Keratinocyte (primary cell): ENCODE measurements at regions not wholly inside any gene's neighbourhood (a gene's known extent, or its start where the extent isn't known, plus 50 kb on each side); places are given as distances from the start of the nearest gene placed in this dataset.

ENCODE experiments used
- DNase-seq: peaks from one replicate; pipeline ENCODE4 v3.0.0-alpha.2; 2011; ENCODE audit warnings: low read depth, missing footprints, low spot score
- FAIRE-seq: peaks from 2 replicates; lab custom pipeline; 2011; peaks lifted over from hg19 to GRCh38; lab: Jason Lieb, UNC
- H2AFZ ChIP-seq: 2 replicates; pipeline ENCODE4 v1.6.0; 2012; ENCODE audit warnings: low read length, control low read depth, inconsistent platforms; ENCODE audit not compliant: control insufficient read depth
- H3K27ac ChIP-seq: 2 replicates; pipeline ENCODE4 v1.5.1; 2011; ENCODE audit warnings: low read length; ENCODE audit not compliant: control insufficient read depth, insufficient read depth
- H3K27me3 ChIP-seq: 3 replicates; pipeline ENCODE4 v1.6.0; 2011; ENCODE audit warnings: low read length; ENCODE audit not compliant: control insufficient read depth, insufficient read depth; ENCODE audit errors: extremely low read depth
- H3K36me3 ChIP-seq, 2 experiments: 2 replicates in 1 of 2; 3 replicates in 1 of 2; pipeline ENCODE4 v1.5.1; 2011; ENCODE audit warnings: low read length in 2 of 2, mild to moderate bottlenecking in 1 of 2; ENCODE audit not compliant: control insufficient read depth in 2 of 2, insufficient read depth in 2 of 2; ENCODE audit errors: extremely low read depth in 1 of 2
- H3K4me1 ChIP-seq: 3 replicates; pipeline ENCODE4 v1.5.1; 2011; ENCODE audit warnings: low read length; ENCODE audit not compliant: control insufficient read depth, insufficient read depth; ENCODE audit errors: extremely low read depth
- H3K4me2 ChIP-seq: 3 replicates; pipeline ENCODE4 v1.6.0; 2011; ENCODE audit warnings: low read depth, low read length; ENCODE audit not compliant: control insufficient read depth, insufficient read depth; ENCODE audit errors: extremely low read depth
- H3K4me3 ChIP-seq, 3 experiments: fragments of 200-600 bp in 1 of 3; sonication (generic) in 1 of 3; 2 replicates in 2 of 3; 3 replicates in 1 of 3; pipeline ENCODE4 v1.5.1; 2011 to 2016; ENCODE audit warnings: low read length in 3 of 3, mild to moderate bottlenecking in 3 of 3, control low read depth in 2 of 3, inconsistent platforms in 1 of 3, low read depth in 1 of 3, mixed read lengths in 1 of 3, mixed run types in 1 of 3, moderate library complexity in 1 of 3; ENCODE audit not compliant: control insufficient read depth in 2 of 3, insufficient read depth in 2 of 3; ENCODE audit errors: extremely low read depth in 1 of 3
- H3K79me2 ChIP-seq: 2 replicates; pipeline ENCODE4 v1.6.0; 2012; ENCODE audit warnings: low read length; ENCODE audit not compliant: control insufficient read depth, insufficient read depth
- H3K9ac ChIP-seq: 3 replicates; pipeline ENCODE4 v1.6.0; 2011; ENCODE audit warnings: low read length; ENCODE audit not compliant: control insufficient read depth, insufficient read depth; ENCODE audit errors: extremely low read depth
- H3K9me1 ChIP-seq: 3 replicates; pipeline ENCODE4 v1.6.0; 2011; ENCODE audit warnings: low read length; ENCODE audit not compliant: control insufficient read depth, insufficient read depth; ENCODE audit errors: extremely low read depth
- H3K9me3 ChIP-seq: 2 replicates; pipeline ENCODE4 v1.5.1; 2012; ENCODE audit warnings: low read depth, low read length; ENCODE audit not compliant: control insufficient read depth
- H4K20me1 ChIP-seq: 3 replicates; pipeline ENCODE4 v1.6.0; 2011; ENCODE audit warnings: low read length; ENCODE audit not compliant: control insufficient read depth, insufficient read depth; ENCODE audit errors: extremely low read depth
- EZH2 ChIP-seq: IDR thresholded peaks from one replicate; pipeline ENCODE4 v1.6.1; 2012; ENCODE audit warnings: inconsistent platforms, mild to moderate bottlenecking, low read length, moderate library complexity
- dilution Hi-C: fragments of 300-500 bp; cut with MboI; formaldehyde crosslinking; loops from one replicate; pipeline ENCODE4 v1.7.0; 2020; ENCODE audit warnings: low sequenced_read_pairs; ENCODE audit not compliant: extremely low pct_ligation_motif_present
- TF ChIP-seq, protein P1 (sequence below), 3 experiments: IDR thresholded peaks in 1 of 3; conservative IDR thresholded peaks in 1 of 3; optimal IDR thresholded peaks in 1 of 3; 2 replicates in 2 of 3; 3 replicates in 1 of 3; pipeline versions ENCODE3 to v1.5.1; 2011; ENCODE audit warnings: low read length in 3 of 3, mild to moderate bottlenecking in 3 of 3, moderate library complexity in 2 of 3, control low read depth in 1 of 3, inconsistent platforms in 1 of 3; ENCODE audit not compliant: insufficient read depth in 2 of 3; ENCODE audit errors: extremely low read depth in 1 of 3

DNA sequence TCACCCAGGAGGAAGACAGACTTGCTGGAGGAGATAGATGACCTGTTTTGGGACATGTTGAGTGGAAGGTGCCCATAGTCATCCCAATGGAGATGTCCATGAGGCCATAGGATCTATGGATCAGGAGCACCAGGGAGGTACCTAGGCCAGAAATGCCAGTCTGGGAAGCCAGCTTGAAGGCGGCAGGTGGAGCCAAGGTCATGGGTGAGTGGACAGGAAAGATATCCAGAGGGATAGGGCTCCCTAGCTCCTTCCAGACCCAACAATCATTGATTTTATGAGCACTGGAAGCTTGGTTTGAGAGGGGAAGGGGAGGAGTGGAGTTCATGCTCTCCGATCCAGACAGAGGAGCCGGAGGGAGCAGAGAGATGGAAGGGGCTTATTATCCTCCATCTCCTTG, 252.6 kb downstream of the CDK5RAP2 start:
- no peaks in the 10 kb centered on the region for H3K27me3 ChIP-seq
- peaks cover 2% of the 10 kb centered on the region for H3K4me1 ChIP-seq
- H3K9me3 ChIP-seq, result no peaks in the 10 kb centered on the region
- dilution Hi-C loops, result no loop called here
- no peaks in the 10 kb centered on the region for H3K9me1 ChIP-seq
- FAIRE-seq (no peak), DNase-seq (no peak)
- no peak overlapping the region for H3K9ac ChIP-seq
- H3K36me3 ChIP-seq, result no peaks in the 10 kb centered on the region
- no peaks in the 10 kb centered on the region for H4K20me1 ChIP-seq
- no peak overlapping the region for H3K4me3 ChIP-seq
- H3K27ac ChIP-seq, result no peak overlapping the region
- no peaks in the 10 kb centered on the region for H3K79me2 ChIP-seq
- no peak overlapping the region for H3K4me2 ChIP-seq
- no peak overlapping the region for H2AFZ ChIP-seq
- TF ChIP-seq, protein P1, sequence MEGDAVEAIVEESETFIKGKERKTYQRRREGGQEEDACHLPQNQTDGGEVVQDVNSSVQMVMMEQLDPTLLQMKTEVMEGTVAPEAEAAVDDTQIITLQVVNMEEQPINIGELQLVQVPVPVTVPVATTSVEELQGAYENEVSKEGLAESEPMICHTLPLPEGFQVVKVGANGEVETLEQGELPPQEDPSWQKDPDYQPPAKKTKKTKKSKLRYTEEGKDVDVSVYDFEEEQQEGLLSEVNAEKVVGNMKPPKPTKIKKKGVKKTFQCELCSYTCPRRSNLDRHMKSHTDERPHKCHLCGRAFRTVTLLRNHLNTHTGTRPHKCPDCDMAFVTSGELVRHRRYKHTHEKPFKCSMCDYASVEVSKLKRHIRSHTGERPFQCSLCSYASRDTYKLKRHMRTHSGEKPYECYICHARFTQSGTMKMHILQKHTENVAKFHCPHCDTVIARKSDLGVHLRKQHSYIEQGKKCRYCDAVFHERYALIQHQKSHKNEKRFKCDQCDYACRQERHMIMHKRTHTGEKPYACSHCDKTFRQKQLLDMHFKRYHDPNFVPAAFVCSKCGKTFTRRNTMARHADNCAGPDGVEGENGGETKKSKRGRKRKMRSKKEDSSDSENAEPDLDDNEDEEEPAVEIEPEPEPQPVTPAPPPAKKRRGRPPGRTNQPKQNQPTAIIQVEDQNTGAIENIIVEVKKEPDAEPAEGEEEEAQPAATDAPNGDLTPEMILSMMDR (optimal IDR thresholded peaks at IDR 0.05 in 1 of 3, IDR thresholded peaks at IDR 0.05 in 1 of 3, conservative IDR thresholded peaks at IDR 0.05 in 1 of 3; ENCODE audit: extremely low read depth in 1 of 3, insufficient read depth in 2 of 3, low read length in 3 of 3), result no peak
- no peak for TF ChIP-seq EZH2

DNA sequence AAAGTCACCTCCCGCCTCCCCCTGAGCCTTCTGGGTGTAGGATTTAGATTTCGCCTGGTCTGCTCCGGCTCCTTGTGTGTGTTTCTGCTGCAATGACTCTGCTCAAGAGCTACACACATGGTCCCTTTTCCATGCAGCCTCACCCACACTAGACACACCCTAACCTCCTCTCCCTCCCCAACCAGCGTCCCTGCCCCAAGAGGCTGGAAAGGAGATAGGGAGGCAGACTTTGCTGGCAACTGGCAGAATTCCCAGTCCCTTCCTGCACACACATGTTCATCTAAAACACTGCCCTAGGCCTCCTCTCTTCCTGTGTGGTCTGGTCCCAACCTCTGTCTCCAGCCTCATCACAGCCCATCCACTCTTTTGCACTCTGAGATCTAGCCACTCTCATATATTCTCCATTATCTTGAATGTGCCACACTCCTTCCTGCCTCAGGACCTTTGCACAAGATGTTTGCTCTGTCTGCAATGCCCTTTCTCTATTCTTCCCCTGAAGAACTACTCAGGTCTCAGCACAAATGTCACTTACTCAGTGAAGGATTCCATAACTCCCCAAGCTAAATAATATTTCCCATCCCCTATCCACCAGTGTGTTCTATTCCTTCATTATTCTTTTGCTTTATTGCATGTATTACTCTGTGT, 253.8 kb downstream of the CDK5RAP2 start:
- FAIRE-seq (peak; percentile 81), DNase-seq (no peak)
- no peaks in the 10 kb centered on the region for H3K9me1 ChIP-seq
- no peak overlapping the region for H3K4me3 ChIP-seq
- dilution Hi-C loops, result no loop called here
- no peaks in the 10 kb centered on the region for H4K20me1 ChIP-seq
- no peak overlapping the region for H3K4me2 ChIP-seq
- H3K79me2 ChIP-seq, result no peaks in the 10 kb centered on the region
- H3K27ac ChIP-seq, result no peak overlapping the region
- no peaks in the 10 kb centered on the region for H3K36me3 ChIP-seq
- H2AFZ ChIP-seq, result no peak overlapping the region
- TF ChIP-seq, protein P1 (optimal IDR thresholded peaks at IDR 0.05 in 1 of 3, IDR thresholded peaks at IDR 0.05 in 1 of 3, conservative IDR thresholded peaks at IDR 0.05 in 1 of 3; ENCODE audit: extremely low read depth in 1 of 3, insufficient read depth in 2 of 3, low read length in 3 of 3), result no peak
- no peak for TF ChIP-seq EZH2
- no peaks in the 10 kb centered on the region for H3K27me3 ChIP-seq
- no peak overlapping the region for H3K9ac ChIP-seq
- no peaks in the 10 kb centered on the region for H3K9me3 ChIP-seq
- peaks cover 2% of the 10 kb centered on the region for H3K4me1 ChIP-seq
